Loucy (cell line): ENCODE measurements at regions not wholly inside any gene's neighbourhood (a gene's known extent, or its start where the extent isn't known, plus 50 kb on each side); places are given as distances from the start of the nearest gene placed in this dataset.

Experiments used
- CTCF ChIP-seq: fragments of 200-600 bp; sonication (generic); conservative IDR thresholded peaks from 2 replicates; pipeline ENCODE4 v1.5.1; 2014; ENCODE audit warnings: mild to moderate bottlenecking, antibody characterized with exemption, low read length
- EZH2phosphoT487 ChIP-seq: fragments of 200-600 bp; IDR thresholded peaks from 2 replicates; pipeline ENCODE4 v1.6.1; 2018; ENCODE audit warnings: antibody characterized with exemption, mild to moderate bottlenecking, moderate library complexity, borderline replicate concordance

- TF ChIP-seq CTCF (no peak), EZH2phosphoT487 (no peak)
These were observed 177.1 kb downstream of the BCL11B start for GRCh38 chr14:99094901-99095300.
